Ovary (tissue), 3 donors: ENCODE measurements at regions not wholly inside any gene's neighbourhood (a gene's known extent, or its start where the extent isn't known, plus 50 kb on each side); places are given as distances from the start of the nearest gene placed in this dataset.

Experiments used
- CTCF ChIP-seq, 3 donors: fragments of 450-650 bp in 2 of 3; fragments of 200-600 bp in 1 of 3; IDR thresholded peaks; one replicate each; pipeline versions ENCODE4 v1.5.1 to v1.8.0; 2016 to 2022; ENCODE audit warnings: antibody characterized with exemption in 3 of 3, mild to moderate bottlenecking in 1 of 3
- EP300 ChIP-seq: sonication (generic); formaldehyde crosslinking; IDR thresholded peaks from one replicate; pipeline ENCODE4 v1.6.1; 2017; ENCODE audit warnings: antibody characterized with exemption
- POLR2A ChIP-seq: fragments of 450-650 bp; IDR thresholded peaks from one replicate; pipeline ENCODE4 v1.6.1; 2017; ENCODE audit warnings: antibody characterized with exemption, mild to moderate bottlenecking, moderate library complexity
- donor health status: DM: no; HTN: no; CAD: no.

- no peak for TF ChIP-seq EP300
- no peak for TF ChIP-seq CTCF (IDR thresholded peaks at IDR 0.05)
- no peak for TF ChIP-seq POLR2A
Observed at GRCh38 chr10:23496727-23497126, 57.9 kb downstream of the OTUD1 start.
